Loucy (cell line): ENCODE measurements at regions not wholly inside any gene's neighbourhood (a gene's known extent, or its start where the extent isn't known, plus 50 kb on each side); places are given as distances from the start of the nearest gene placed in this dataset.

Source experiments
- H2AFZ ChIP-seq: fragments of 200-600 bp; sonication (generic); 2 replicates; pipeline ENCODE4 v1.6.0; 2016; ENCODE audit warnings: antibody characterized with exemption, mild to moderate bottlenecking, low read length, moderate library complexity
- H3F3A ChIP-seq: fragments of 200-600 bp; 2 replicates; pipeline ENCODE4 v1.6.0; 2016; ENCODE audit warnings: antibody characterized with exemption, low read depth, mild to moderate bottlenecking
- H3K27me3 ChIP-seq: fragments of 200-600 bp; sonication (generic); 2 replicates; pipeline ENCODE4 v1.6.1; 2014; ENCODE audit warnings: low read length, mild to moderate bottlenecking; ENCODE audit not compliant: insufficient read depth, poor library complexity, severe bottlenecking
- H3K36me3 ChIP-seq: fragments of 200-600 bp; sonication (generic); 2 replicates; pipeline ENCODE4 v1.6.1; 2016; ENCODE audit warnings: low read length; ENCODE audit not compliant: insufficient read depth
- H3K4me1 ChIP-seq: fragments of 200-600 bp; sonication (generic); 2 replicates; pipeline ENCODE4 v1.5.1; 2014; ENCODE audit warnings: low read length, mild to moderate bottlenecking; ENCODE audit not compliant: insufficient read depth, poor library complexity, severe bottlenecking
- H3K4me2 ChIP-seq: fragments of 200-600 bp; sonication (generic); 2 replicates; pipeline ENCODE4 v1.6.0; 2014; ENCODE audit warnings: antibody characterized with exemption, low read length, low read depth, mild to moderate bottlenecking; ENCODE audit not compliant: poor library complexity, severe bottlenecking
- H3K4me3 ChIP-seq: fragments of 200-600 bp; sonication (generic); 2 replicates; pipeline ENCODE4 v1.5.1; 2014; ENCODE audit warnings: low read length, mild to moderate bottlenecking, mixed read lengths; ENCODE audit not compliant: poor library complexity, severe bottlenecking
- H3K79me2 ChIP-seq: fragments of 200-600 bp; sonication (generic); 2 replicates; pipeline ENCODE4 v1.6.1; 2014; ENCODE audit warnings: low read length; ENCODE audit not compliant: insufficient read depth
- H3K9ac ChIP-seq: fragments of 200-600 bp; sonication (generic); 2 replicates; pipeline ENCODE4 v1.6.0; 2014; ENCODE audit warnings: mild to moderate bottlenecking, low read depth, low read length, moderate library complexity; ENCODE audit not compliant: poor library complexity, severe bottlenecking
- H3K9me2 ChIP-seq: fragments of 200-600 bp; sonication (generic); replicated peaks from 2 replicates; pipeline ENCODE4 v1.6.1; 2016; ENCODE audit warnings: low read depth, low read length, mixed read lengths
- H3K9me3 ChIP-seq: fragments of 200-600 bp; sonication (generic); 2 replicates; pipeline ENCODE4 v1.6.1; 2014; ENCODE audit warnings: mild to moderate bottlenecking, antibody characterized with exemption, low read length, low read depth; ENCODE audit not compliant: insufficient read depth
- H4K20me1 ChIP-seq: fragments of 200-600 bp; sonication (generic); 2 replicates; pipeline ENCODE4 v1.6.0; 2014; ENCODE audit warnings: antibody characterized with exemption, low read length, mild to moderate bottlenecking; ENCODE audit not compliant: insufficient read depth, poor library complexity, severe bottlenecking
- CTCF ChIP-seq: fragments of 200-600 bp; sonication (generic); conservative IDR thresholded peaks from 2 replicates; pipeline ENCODE4 v1.5.1; 2014; ENCODE audit warnings: mild to moderate bottlenecking, antibody characterized with exemption, low read length
- EZH2phosphoT487 ChIP-seq: fragments of 200-600 bp; IDR thresholded peaks from 2 replicates; pipeline ENCODE4 v1.6.1; 2018; ENCODE audit warnings: antibody characterized with exemption, mild to moderate bottlenecking, moderate library complexity, borderline replicate concordance

- Histone ChIP-seq H3K4me3 (no peak overlapping the region), H3F3A (no peaks in the 10 kb centered on the region), H4K20me1 (no peaks in the 10 kb centered on the region), H3K79me2 (no peaks in the 10 kb centered on the region), H3K36me3 (no peaks in the 10 kb centered on the region), H3K9ac (no peak overlapping the region), H3K4me1 (no peaks in the 10 kb centered on the region), H3K9me3 (no peaks in the 10 kb centered on the region; the same call in 1 of the 2 replicates), H2AFZ (no peak overlapping the region), H3K4me2 (no peak overlapping the region), H3K9me2 (no peaks in the 10 kb centered on the region), H3K27me3 (no peaks in the 10 kb centered on the region)
- no peak for TF ChIP-seq EZH2phosphoT487
- TF ChIP-seq CTCF, result no peak
These were observed 70.8 kb upstream of the SLC35B3 start for GRCh38 chr6:8506126-8506525.

GRCh38 chr6:8499540-8499939, 64.2 kb upstream of the SLC35B3 start:
- Histone ChIP-seq H3K4me1 (no peaks in the 10 kb centered on the region), H2AFZ (no peak overlapping the region), H3K9me2 (no peaks in the 10 kb centered on the region), H4K20me1 (no peaks in the 10 kb centered on the region), H3K79me2 (no peaks in the 10 kb centered on the region), H3K9ac (no peak overlapping the region), H3K36me3 (no peaks in the 10 kb centered on the region), H3K4me3 (no peak overlapping the region), H3K27me3 (no peaks in the 10 kb centered on the region), H3K4me2 (no peak overlapping the region), H3F3A (no peaks in the 10 kb centered on the region), H3K9me3 (no peaks in the 10 kb centered on the region)
- peak; percentile 60 for TF ChIP-seq CTCF
- no peak for TF ChIP-seq EZH2phosphoT487

- no peaks in the 10 kb centered on the region for H3F3A ChIP-seq
- no peaks in the 10 kb centered on the region for H3K4me1 ChIP-seq
- no peaks in the 10 kb centered on the region for H3K79me2 ChIP-seq
- H3K27me3 ChIP-seq, result no peaks in the 10 kb centered on the region
- no peaks in the 10 kb centered on the region for H3K36me3 ChIP-seq
- TF ChIP-seq CTCF (no peak), EZH2phosphoT487 (no peak)
- no peak overlapping the region for H3K4me3 ChIP-seq
- no peaks in the 10 kb centered on the region for H4K20me1 ChIP-seq
- no peak overlapping the region for H3K4me2 ChIP-seq
- H3K9me2 ChIP-seq, result no peaks in the 10 kb centered on the region
- no peaks in the 10 kb centered on the region for H3K9me3 ChIP-seq
- H3K9ac ChIP-seq, result no peak overlapping the region
- H2AFZ ChIP-seq, result no peak overlapping the region
These were observed 59.4 kb upstream of the SLC35B3 start for GRCh38 chr6:8494730-8495129.
